ENCODE measurements at regions not wholly inside any gene's neighbourhood (a gene's known extent, or its start where the extent isn't known, plus 50 kb on each side); places are given as distances from the start of the nearest gene placed in this dataset.

DNA sequence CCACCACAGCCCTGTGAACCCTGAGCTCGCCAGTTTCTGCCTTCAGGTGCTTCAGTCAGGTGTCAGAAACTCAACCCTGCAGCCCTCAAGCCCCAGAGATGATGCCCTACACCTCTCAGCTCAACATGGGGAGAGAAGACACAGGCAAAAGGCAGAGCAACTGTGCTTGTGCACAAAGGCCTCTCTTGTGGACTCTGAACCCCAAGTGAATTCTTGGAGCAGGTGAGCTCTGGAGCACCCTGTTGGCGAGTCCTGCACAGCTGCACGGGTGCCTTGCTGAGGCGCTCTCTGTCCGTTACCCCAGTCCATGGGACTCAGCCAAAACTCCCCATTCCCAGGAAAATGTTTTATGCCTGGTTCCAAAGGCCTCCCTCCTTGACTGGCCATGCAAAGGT is 197.0 kb downstream of the KLF13 start:
- H3K27ac Mint-ChIP-seq (ENCODE audit: unreplicated experiment) = no peak overlapping the region
- peaks cover 8% of the 10 kb centered on the region for H3K9me3 Mint-ChIP-seq (ENCODE audit: low read depth)
- H3K27me3 Mint-ChIP-seq (ENCODE audit: low read depth) = peaks cover 4% of the 10 kb centered on the region
- no peak for DNase-seq (ENCODE audit: low spot score)
- TF ChIP-seq, protein P1, sequence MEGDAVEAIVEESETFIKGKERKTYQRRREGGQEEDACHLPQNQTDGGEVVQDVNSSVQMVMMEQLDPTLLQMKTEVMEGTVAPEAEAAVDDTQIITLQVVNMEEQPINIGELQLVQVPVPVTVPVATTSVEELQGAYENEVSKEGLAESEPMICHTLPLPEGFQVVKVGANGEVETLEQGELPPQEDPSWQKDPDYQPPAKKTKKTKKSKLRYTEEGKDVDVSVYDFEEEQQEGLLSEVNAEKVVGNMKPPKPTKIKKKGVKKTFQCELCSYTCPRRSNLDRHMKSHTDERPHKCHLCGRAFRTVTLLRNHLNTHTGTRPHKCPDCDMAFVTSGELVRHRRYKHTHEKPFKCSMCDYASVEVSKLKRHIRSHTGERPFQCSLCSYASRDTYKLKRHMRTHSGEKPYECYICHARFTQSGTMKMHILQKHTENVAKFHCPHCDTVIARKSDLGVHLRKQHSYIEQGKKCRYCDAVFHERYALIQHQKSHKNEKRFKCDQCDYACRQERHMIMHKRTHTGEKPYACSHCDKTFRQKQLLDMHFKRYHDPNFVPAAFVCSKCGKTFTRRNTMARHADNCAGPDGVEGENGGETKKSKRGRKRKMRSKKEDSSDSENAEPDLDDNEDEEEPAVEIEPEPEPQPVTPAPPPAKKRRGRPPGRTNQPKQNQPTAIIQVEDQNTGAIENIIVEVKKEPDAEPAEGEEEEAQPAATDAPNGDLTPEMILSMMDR (IDR thresholded peaks at IDR 0.05) = no peak
- H3K4me1 Mint-ChIP-seq (ENCODE audit: low read depth) = no peaks in the 10 kb centered on the region
- no peak overlapping the region for H3K4me3 Mint-ChIP-seq (ENCODE audit: unreplicated experiment)
- no peaks in the 10 kb centered on the region for H3K36me3 Mint-ChIP-seq (ENCODE audit: low read depth)

DNA sequence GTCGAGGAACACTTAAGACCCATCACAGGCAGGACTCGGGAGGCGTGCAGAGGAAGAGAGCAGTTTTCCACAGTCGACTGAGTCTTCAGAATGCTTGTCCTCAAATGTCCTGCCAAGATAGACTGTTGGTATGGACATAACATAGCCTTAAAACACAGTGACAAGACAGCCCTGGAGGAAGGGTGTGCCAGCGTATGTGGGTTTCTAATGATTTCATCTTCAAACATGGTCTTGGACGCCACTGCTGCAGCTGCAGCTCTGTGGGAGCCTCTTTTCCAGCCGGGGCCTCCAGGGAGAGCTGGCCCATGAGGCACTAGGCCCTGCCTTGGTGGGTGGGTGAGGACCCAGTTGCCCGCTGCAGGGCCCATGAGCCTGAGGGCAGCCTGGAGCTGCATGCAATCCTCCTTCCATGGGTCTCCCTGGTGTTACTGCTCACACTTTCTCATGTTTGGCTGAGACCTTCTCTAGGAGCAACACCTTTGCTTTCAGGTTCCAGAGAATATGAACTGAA is 198.6 kb downstream of the KLF13 start:
- DNase-seq (ENCODE audit: low spot score) = no peak

DNA sequence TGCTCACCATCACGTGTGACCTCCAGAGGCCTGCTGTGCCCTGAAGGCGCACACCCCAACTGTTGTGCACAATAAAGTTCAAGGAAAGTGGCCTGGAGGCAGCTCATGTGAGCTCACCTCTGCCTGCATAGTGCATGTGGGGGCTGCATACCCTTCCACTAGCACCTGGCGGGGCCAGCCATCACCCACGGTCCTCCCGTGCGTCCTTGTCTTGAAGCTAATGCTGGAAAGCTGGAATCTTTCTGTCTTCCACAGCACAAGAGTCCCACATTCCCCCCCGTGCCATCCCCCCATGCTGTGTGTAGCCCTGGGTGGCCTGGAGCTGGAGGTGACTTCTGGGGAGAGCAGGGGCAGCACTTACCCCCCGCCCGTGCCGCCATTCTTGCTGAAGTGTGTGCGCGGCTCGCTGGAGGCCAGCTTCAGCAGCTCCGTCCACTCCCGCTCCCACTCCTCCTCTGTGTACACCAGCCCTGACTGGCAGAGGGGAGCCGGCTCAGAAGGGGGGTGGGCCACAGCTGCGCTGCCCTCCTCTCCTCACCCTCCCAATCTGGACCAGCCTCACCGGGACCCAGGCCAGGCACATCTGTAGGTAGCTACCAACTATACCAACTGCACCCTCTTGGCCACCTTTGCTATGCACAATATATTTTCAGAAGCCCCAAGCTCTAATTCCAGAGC is 199.5 kb downstream of the KLF13 start:
- DNase-seq (ENCODE audit: low spot score) = no peak
- TF ChIP-seq, protein P1 (IDR thresholded peaks at IDR 0.05) = no peak
- peaks cover 3% of the 10 kb centered on the region for H3K27me3 Mint-ChIP-seq (ENCODE audit: low read depth)
- no peak overlapping the region for H3K4me3 Mint-ChIP-seq (ENCODE audit: unreplicated experiment)
- H3K36me3 Mint-ChIP-seq (ENCODE audit: low read depth) = no peaks in the 10 kb centered on the region
- H3K4me1 Mint-ChIP-seq (ENCODE audit: low read depth) = no peaks in the 10 kb centered on the region
- no peak overlapping the region for H3K27ac Mint-ChIP-seq (ENCODE audit: unreplicated experiment)
- no peaks in the 10 kb centered on the region for H3K9me3 Mint-ChIP-seq (ENCODE audit: low read depth)

More for the DNA sequence above, 198.6 kb downstream of the KLF13 start:
- peaks cover under 1% of the 10 kb centered on the region for H3K9me3 Mint-ChIP-seq (ENCODE audit: low read depth)
- no peaks in the 10 kb centered on the region for H3K36me3 Mint-ChIP-seq (ENCODE audit: low read depth)
- no peak overlapping the region for H3K27ac Mint-ChIP-seq (ENCODE audit: unreplicated experiment)
- TF ChIP-seq, protein P1 (IDR thresholded peaks at IDR 0.05) = no peak
- H3K4me1 Mint-ChIP-seq (ENCODE audit: low read depth) = no peaks in the 10 kb centered on the region
- peaks cover 3% of the 10 kb centered on the region for H3K27me3 Mint-ChIP-seq (ENCODE audit: low read depth)
- no peak overlapping the region for H3K4me3 Mint-ChIP-seq (ENCODE audit: unreplicated experiment)

DNA sequence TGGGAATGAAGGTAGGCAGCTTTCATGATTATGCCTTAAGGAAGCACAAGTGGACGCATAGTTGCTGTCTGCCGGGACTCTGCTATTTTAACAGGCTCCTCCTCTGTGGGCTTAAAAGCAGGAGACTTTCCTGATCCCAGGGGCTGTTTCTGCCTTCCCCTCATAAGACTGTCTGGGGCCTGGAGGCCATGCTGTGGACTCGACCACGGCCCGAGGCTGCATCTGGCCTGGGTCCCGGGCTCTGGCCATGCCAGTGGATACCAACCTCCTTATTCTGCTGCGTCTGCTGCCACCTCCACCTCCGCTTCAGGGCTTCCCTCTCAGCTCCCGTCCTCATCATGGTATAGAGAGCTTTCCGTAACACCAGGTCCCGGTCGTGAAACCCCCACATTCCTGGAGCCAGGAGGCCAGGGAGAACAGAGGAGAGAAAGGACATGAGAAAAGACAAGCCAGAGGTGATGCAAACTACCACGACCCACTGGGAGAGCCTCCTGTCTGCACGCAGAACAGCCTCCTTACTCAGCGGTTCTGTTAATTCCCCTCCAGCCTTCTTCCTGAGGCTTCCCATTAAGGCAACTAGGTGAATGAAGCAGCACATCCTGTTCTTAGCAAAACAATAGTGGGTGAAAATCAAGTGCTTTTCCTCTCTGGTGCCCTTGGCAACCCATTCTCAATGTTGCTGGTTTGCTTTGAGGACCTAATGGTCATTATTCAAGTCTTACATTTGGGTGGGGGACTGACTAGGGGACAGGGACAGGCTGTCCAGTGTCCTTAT is 200.5 kb downstream of the KLF13 start:
- H3K4me1 Mint-ChIP-seq (ENCODE audit: low read depth) = no peaks in the 10 kb centered on the region
- no peak for DNase-seq (ENCODE audit: low spot score)
- H3K36me3 Mint-ChIP-seq (ENCODE audit: low read depth) = no peaks in the 10 kb centered on the region
- peaks cover 3% of the 10 kb centered on the region for H3K27me3 Mint-ChIP-seq (ENCODE audit: low read depth)
- no peaks in the 10 kb centered on the region for H3K9me3 Mint-ChIP-seq (ENCODE audit: low read depth)
- no peak overlapping the region for H3K27ac Mint-ChIP-seq (ENCODE audit: unreplicated experiment)
- TF ChIP-seq, protein P1 (IDR thresholded peaks at IDR 0.05) = no peak
- no peak overlapping the region for H3K4me3 Mint-ChIP-seq (ENCODE audit: unreplicated experiment)

DNA sequence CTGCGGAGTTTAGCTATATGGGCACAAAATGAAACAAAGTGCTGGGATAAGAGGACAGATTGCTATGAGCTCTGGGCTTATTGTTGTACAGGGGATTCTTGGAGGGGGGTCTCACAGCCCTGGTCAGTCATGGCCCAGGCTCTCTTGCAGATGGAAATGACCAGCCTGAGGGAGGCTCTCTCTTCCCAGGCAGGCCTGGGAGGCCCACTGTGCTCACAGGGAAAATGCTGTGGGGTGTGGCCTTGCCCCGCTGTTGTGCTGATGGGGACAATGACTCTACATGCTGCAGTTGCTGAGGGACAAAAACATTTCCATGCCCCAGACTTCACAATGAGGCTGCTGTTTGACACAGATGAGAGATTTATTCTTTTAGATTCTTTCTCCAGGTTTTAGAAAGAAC is 202.2 kb downstream of the KLF13 start:
- Mint-ChIP-seq H3K36me3 (ENCODE audit: low read depth) (no peaks in the 10 kb centered on the region), H3K9me3 (ENCODE audit: low read depth) (peaks cover under 1% of the 10 kb centered on the region), H3K4me1 (ENCODE audit: low read depth) (no peaks in the 10 kb centered on the region), H3K27ac (ENCODE audit: unreplicated experiment) (no peak overlapping the region), H3K4me3 (ENCODE audit: unreplicated experiment) (no peak overlapping the region), H3K27me3 (ENCODE audit: low read depth) (peaks cover 6% of the 10 kb centered on the region)
- DNase-seq (ENCODE audit: low spot score) = no peak
- TF ChIP-seq, protein P1 (IDR thresholded peaks at IDR 0.05) = no peak
